H1 (cell line): ENCODE measurements at regions not wholly inside any gene's neighbourhood (a gene's known extent, or its start where the extent isn't known, plus 50 kb on each side); places are given as distances from the start of the nearest gene placed in this dataset.

Source experiments
- CTCF ChIA-PET: fragments of 300-600 bp; sonication (Branson Sonifier 250); formaldehyde crosslinking; loops from one replicate; lab custom pipeline; 2021; ENCODE audit not compliant: partially characterized antibody; lab: Charles Lee
- POLR2A ChIA-PET: fragments of 300-600 bp; sonication (Branson Sonifier 250); formaldehyde crosslinking; loops from one replicate; lab custom pipeline; 2021; ENCODE audit warnings: inconsistent platforms; ENCODE audit not compliant: partially characterized antibody; lab: Charles Lee
- DNase-seq, 2 experiments: peaks; one replicate each; pipeline versions ENCODE4 v3.0.0 to v3.0.0-alpha.2; 2010 to 2022; ENCODE audit warnings: low spot score in 2 of 2, low read depth in 1 of 2, mixed read lengths in 1 of 2
- FAIRE-seq: peaks from 2 replicates; lab custom pipeline; 2011; peaks lifted over from hg19 to GRCh38; lab: Jason Lieb, UNC
- H2AFZ ChIP-seq: 2 replicates; pipeline ENCODE4 v1.8.1; 2012; ENCODE audit warnings: low read length, inconsistent platforms
- H2AK5ac ChIP-seq: 2 replicates; pipeline ENCODE4 v1.6.1; 2013; ENCODE audit warnings: low read depth, low read length
- H2BK120ac ChIP-seq: replicated peaks from 2 replicates; pipeline ENCODE3; 2013; ENCODE audit warnings: low read depth, low read length, inconsistent platforms
- H2BK12ac ChIP-seq: 2 replicates; pipeline ENCODE4 v1.6.1; 2013; ENCODE audit warnings: low read depth, low read length
- H2BK15ac ChIP-seq: 2 replicates; pipeline ENCODE4 v1.6.1; 2013; ENCODE audit warnings: low read length
- H2BK20ac ChIP-seq: 2 replicates; pipeline ENCODE4 v1.6.1; 2013; ENCODE audit warnings: low read length
- H2BK5ac ChIP-seq: 2 replicates; pipeline ENCODE4 v1.6.1; 2013; ENCODE audit warnings: low read depth, low read length
- H3K14ac ChIP-seq: 2 replicates; pipeline ENCODE4 v1.6.1; 2013; ENCODE audit warnings: inconsistent platforms; ENCODE audit not compliant: insufficient read length
- H3K18ac ChIP-seq: 2 replicates; pipeline ENCODE4 v1.6.1; 2013; ENCODE audit warnings: low read length; ENCODE audit errors: extremely low read depth
- H3K23ac ChIP-seq: 2 replicates; pipeline ENCODE4 v1.6.1; 2013; ENCODE audit warnings: inconsistent platforms; ENCODE audit not compliant: insufficient read length
- H3K23me2 ChIP-seq: 2 replicates; pipeline ENCODE4 v1.6.1; 2013; ENCODE audit warnings: low read depth, low read length
- H3K27ac ChIP-seq: 2 replicates; pipeline ENCODE4 v1.6.1; 2011; ENCODE audit warnings: low read depth, low read length, inconsistent platforms
- H3K27me3 ChIP-seq, 4 experiments: replicated peaks in 1 of 4; 1 replicate in 1 of 4; 2 replicates in 3 of 4; pipeline versions ENCODE4 v1.6.1 to v1.8.1; 2011 to 2013; ENCODE audit warnings: low read length in 3 of 4, mild to moderate bottlenecking in 3 of 4, inconsistent platforms in 2 of 4, mixed read lengths in 2 of 4, moderate library complexity in 1 of 4; ENCODE audit not compliant: control insufficient read depth in 3 of 4, insufficient read depth in 3 of 4; ENCODE audit errors: extremely low read depth in 1 of 4
- H3K36me3 ChIP-seq, 4 experiments: 2 replicates each; pipeline versions ENCODE4 v1.6.1 to v1.8.1; 2011 to 2013; ENCODE audit warnings: mild to moderate bottlenecking in 4 of 4, low read length in 3 of 4, moderate library complexity in 2 of 4, control low read depth in 1 of 4, inconsistent platforms in 1 of 4; ENCODE audit not compliant: insufficient read depth in 4 of 4, control insufficient read depth in 2 of 4
- H3K4ac ChIP-seq: replicated peaks from 2 replicates; pipeline ENCODE3; 2013; ENCODE audit warnings: low read length, low read depth, mixed read lengths, inconsistent platforms; ENCODE audit not compliant: insufficient read length
- H3K4me1 ChIP-seq, 4 experiments: replicated peaks in 1 of 4; 1 replicate in 1 of 4; 2 replicates in 3 of 4; pipeline versions ENCODE4 v1.6.1 to v1.8.1; 2011 to 2013; ENCODE audit warnings: low read length in 3 of 4, inconsistent platforms in 2 of 4, mixed read lengths in 1 of 4; ENCODE audit not compliant: insufficient read depth in 4 of 4, control insufficient read depth in 3 of 4
- H3K4me2 ChIP-seq, 2 experiments: 2 replicates each; pipeline versions ENCODE4 v1.6.1 to v1.8.1; 2011 to 2013; ENCODE audit warnings: low read depth in 2 of 2, low read length in 2 of 2, control low read depth in 1 of 2, inconsistent platforms in 1 of 2, mild to moderate bottlenecking in 1 of 2; ENCODE audit not compliant: insufficient read depth in 1 of 2
- H3K4me3 ChIP-seq, 4 experiments: fragments of 200-600, 300-600 bp in 1 of 4; sonication (generic), shearing (Covaris generic), sonication (Bioruptor Twin) in 1 of 4; 2 replicates each; pipeline versions ENCODE4 v1.5.1 to v1.8.1; 2011 to 2016; ENCODE audit warnings: low read length in 4 of 4, low read depth in 3 of 4, control low read depth in 2 of 4, inconsistent platforms in 2 of 4, mild to moderate bottlenecking in 2 of 4, mixed read lengths in 1 of 4, moderate library complexity in 1 of 4; ENCODE audit not compliant: insufficient read depth in 2 of 4; ENCODE audit errors: extremely low read depth in 1 of 4
- H3K56ac ChIP-seq: replicated peaks from 2 replicates; pipeline ENCODE3; 2013; ENCODE audit warnings: low read depth, mild to moderate bottlenecking, mixed read lengths, low read length, inconsistent platforms; ENCODE audit not compliant: insufficient read length
- H3K79me1 ChIP-seq: 2 replicates; pipeline ENCODE4 v1.6.1; 2013; ENCODE audit warnings: low read depth, low read length, control low read depth
- H3K79me2 ChIP-seq, 2 experiments: 2 replicates each; pipeline versions ENCODE4 v1.6.1 to v1.8.1; 2012 to 2013; ENCODE audit warnings: low read length in 2 of 2, mild to moderate bottlenecking in 2 of 2, inconsistent platforms in 1 of 2; ENCODE audit not compliant: insufficient read depth in 2 of 2, control insufficient read depth in 1 of 2
- H3K9ac ChIP-seq, 4 experiments: replicated peaks in 1 of 4; 1 replicate in 1 of 4; 2 replicates in 3 of 4; pipeline versions ENCODE4 v1.6.1 to v1.8.1; 2011 to 2013; ENCODE audit warnings: low read depth in 3 of 4, low read length in 3 of 4, control low read depth in 2 of 4, mild to moderate bottlenecking in 2 of 4, moderate library complexity in 2 of 4, inconsistent platforms in 1 of 4; ENCODE audit errors: extremely low read depth in 1 of 4
- H3K9me3 ChIP-seq, 2 experiments: 2 replicates each; pipeline versions ENCODE4 v1.6.1 to v1.8.1; 2012 to 2013; ENCODE audit warnings: mild to moderate bottlenecking in 2 of 2, moderate library complexity in 2 of 2, control low read depth in 1 of 2, inconsistent platforms in 1 of 2, low read depth in 1 of 2, low read length in 1 of 2, mixed read lengths in 1 of 2; ENCODE audit not compliant: insufficient read depth in 2 of 2
- H4K20me1 ChIP-seq, 2 experiments: replicated peaks in 1 of 2; 2 replicates each; pipeline versions ENCODE3 to v1.8.1; 2011 to 2013; ENCODE audit warnings: inconsistent platforms in 2 of 2, low read length in 2 of 2, mild to moderate bottlenecking in 1 of 2; ENCODE audit not compliant: insufficient read depth in 2 of 2, control insufficient read depth in 1 of 2
- H4K5ac ChIP-seq: 2 replicates; pipeline ENCODE4 v1.6.1; 2013; ENCODE audit warnings: low read length, low read depth, mixed read lengths, inconsistent platforms; ENCODE audit not compliant: insufficient read length
- H4K8ac ChIP-seq: 2 replicates; pipeline ENCODE4 v1.8.0; 2013; ENCODE audit warnings: mild to moderate bottlenecking, moderate library complexity, low read length, inconsistent platforms; ENCODE audit not compliant: insufficient read depth; ENCODE audit errors: extremely low read depth
- H4K91ac ChIP-seq: replicated peaks from 2 replicates; pipeline ENCODE3; 2013; ENCODE audit warnings: low read length, mixed read lengths, inconsistent platforms; ENCODE audit not compliant: insufficient read length
- CHD2 ChIP-seq: IDR thresholded peaks from 2 replicates; pipeline ENCODE4 v1.6.1; 2012; ENCODE audit warnings: low read length, improper control_type of control experiment
- FOSL1 ChIP-seq: IDR thresholded peaks from 2 replicates; pipeline ENCODE4 v1.6.1; 2011; ENCODE audit warnings: mild to moderate bottlenecking, low read depth, low read length, moderate library complexity; ENCODE audit not compliant: insufficient read depth
- GTF2F1 ChIP-seq: IDR thresholded peaks from 2 replicates; pipeline ENCODE4 v1.6.1; 2012; ENCODE audit warnings: low read depth, low read length, improper control_type of control experiment, borderline replicate concordance
- HDAC6 ChIP-seq: IDR thresholded peaks from one replicate; pipeline ENCODE4 v1.7.1; 2012; ENCODE audit warnings: low read depth, mild to moderate bottlenecking, inconsistent platforms, low read length, moderate library complexity
- MAX ChIP-seq: IDR thresholded peaks from 2 replicates; pipeline ENCODE4 v1.6.1; 2012; ENCODE audit warnings: inconsistent platforms
- PHF8 ChIP-seq: fragments of 200-600 bp; sonication (generic); conservative IDR thresholded peaks from 2 replicates; pipeline ENCODE4 v1.7.1; 2012; ENCODE audit warnings: low read depth, mild to moderate bottlenecking, inconsistent platforms, low read length, moderate library complexity
- POLR2A ChIP-seq, 2 experiments: IDR thresholded peaks; 1 replicate in 1 of 2; 2 replicates in 1 of 2; pipeline ENCODE4 v1.6.1; 2011; ENCODE audit warnings: low read depth in 2 of 2, low read length in 2 of 2, mild to moderate bottlenecking in 2 of 2; ENCODE audit errors: control extremely low read depth in 1 of 2
- RBBP5 ChIP-seq: IDR thresholded peaks from 2 replicates; pipeline ENCODE4 v1.7.1; 2012; ENCODE audit warnings: low read depth, mild to moderate bottlenecking, inconsistent platforms, low read length, moderate library complexity, borderline replicate concordance
- SP1 ChIP-seq: IDR thresholded peaks from 2 replicates; pipeline ENCODE4 v1.6.1; 2011; ENCODE audit warnings: low read depth, low read length
- SP2 ChIP-seq: IDR thresholded peaks from 2 replicates; pipeline ENCODE4 v1.6.1; 2012; ENCODE audit warnings: mild to moderate bottlenecking, low read length, inconsistent platforms
- SUZ12 ChIP-seq: fragments of 200-600 bp; sonication (generic); IDR thresholded peaks from 2 replicates; pipeline ENCODE4 v1.6.1; 2012; ENCODE audit warnings: mild to moderate bottlenecking, inconsistent platforms, low read length, moderate library complexity, mixed read lengths
- TEAD4 ChIP-seq: IDR thresholded peaks from 2 replicates; pipeline ENCODE4 v1.6.1; 2012; ENCODE audit warnings: low read depth, low read length, inconsistent platforms, mixed read lengths
- YY1 ChIP-seq: IDR thresholded peaks from 2 replicates; pipeline ENCODE4 v1.6.1; 2011; ENCODE audit warnings: low read depth, mild to moderate bottlenecking, low read length
- WGBS, 2 experiments: shearing (Covaris generic) in 1 of 2; methylation state at CpG; one replicate each; pipeline versions ENCODE4 v1.1.6 to v1.1.7; 2013 to 2015; ENCODE audit warnings: low lambda C conversion rate in 2 of 2, mixed read lengths in 2 of 2, inconsistent platforms in 1 of 2, low coverage in 1 of 2, missing lambda C conversion rate in 1 of 2; ENCODE audit not compliant: insufficient replicate concordance in 2 of 2, insufficient coverage in 1 of 2, insufficient read length in 1 of 2; ENCODE audit errors: extremely low coverage in 1 of 2, missing lambda C conversion rate in 1 of 2; 5-methylcytosine and 5-hydroxymethylcytosine counted together

DNA sequence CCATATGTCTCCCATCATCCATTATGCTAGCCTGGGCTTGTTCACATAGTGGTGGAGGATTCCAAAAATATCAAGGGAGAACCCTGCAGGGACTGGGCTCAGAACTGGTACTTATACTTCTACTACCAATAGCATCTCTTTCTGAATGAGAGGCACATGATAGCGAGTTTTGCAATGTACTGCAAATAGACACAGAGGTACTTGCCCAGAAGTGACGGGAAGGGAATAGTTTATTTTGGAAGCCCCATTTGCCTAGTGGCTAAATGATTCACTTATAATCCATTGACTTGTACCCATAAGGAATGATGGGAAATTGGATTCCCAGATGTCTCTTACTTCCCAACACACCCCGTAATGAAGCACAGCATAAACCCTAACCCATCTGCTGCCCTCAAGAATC, 124.8 kb upstream of the ERCC4 start:
- no peak overlapping the region for H2AK5ac ChIP-seq
- H2AFZ ChIP-seq = no peak overlapping the region
- H3K23ac ChIP-seq = no peak overlapping the region
- no peak overlapping the region for H3K56ac ChIP-seq
- no peak overlapping the region for H3K4me2 ChIP-seq
- no peak overlapping the region for H3K4me3 ChIP-seq
- WGBS, 2 experiments = 84% methylated on average over 3 of the region's 3 CpGs; no CpG with 5 or more reads in 1 of the 2 experiments
- no peaks in the 10 kb centered on the region for H3K79me1 ChIP-seq
- H4K8ac ChIP-seq = no peak overlapping the region
- H4K20me1 ChIP-seq = no peaks in the 10 kb centered on the region
- no peaks in the 10 kb centered on the region for H3K79me2 ChIP-seq
- H3K27ac ChIP-seq = no peak overlapping the region
- no peak overlapping the region for H2BK15ac ChIP-seq
- H3K23me2 ChIP-seq = no peaks in the 10 kb centered on the region; the same call in 1 of the 2 replicates
- H3K14ac ChIP-seq = no peak overlapping the region
- no peak overlapping the region for H3K4ac ChIP-seq
- no peak overlapping the region for H4K5ac ChIP-seq
- H2BK20ac ChIP-seq = no peak overlapping the region
- ChIA-PET POLR2A (no interaction called here), CTCF (no interaction called here)
- no peak overlapping the region for H3K18ac ChIP-seq
- no peak overlapping the region for H4K91ac ChIP-seq
- H2BK12ac ChIP-seq = no peak overlapping the region
- no peak overlapping the region for H2BK120ac ChIP-seq
- H3K36me3 ChIP-seq = no peaks in the 10 kb centered on the region
- H2BK5ac ChIP-seq = no peak overlapping the region
- DNase-seq (no peak), FAIRE-seq (no peak)
- no peaks in the 10 kb centered on the region for H3K4me1 ChIP-seq
- no peaks in the 10 kb centered on the region for H3K9me3 ChIP-seq
- H3K27me3 ChIP-seq = no peaks in the 10 kb centered on the region
- no peak overlapping the region for H3K9ac ChIP-seq
- TF ChIP-seq SP1 = no peak
- TF ChIP-seq GTF2F1 = no peak
- no peak for TF ChIP-seq HDAC6
- no peak for TF ChIP-seq PHF8
- no peak for TF ChIP-seq RBBP5
- no peak for TF ChIP-seq CHD2
- no peak for TF ChIP-seq TEAD4
- TF ChIP-seq SP2 = no peak
- TF ChIP-seq YY1 = no peak
- no peak for TF ChIP-seq POLR2A (IDR thresholded peaks at IDR 0.05; ENCODE audit: control extremely low read depth in 1 of 2, low read depth in 2 of 2, low read length in 2 of 2)
- TF ChIP-seq SUZ12 = no peak
- TF ChIP-seq MAX = no peak
- no peak for TF ChIP-seq FOSL1
